GM12878 (cell line): ENCODE measurements at regions not wholly inside any gene's neighbourhood (a gene's known extent, or its start where the extent isn't known, plus 50 kb on each side); places are given as distances from the start of the nearest gene placed in this dataset.

Source experiments
- CBX3 ChIP-seq: fragments of 200-600 bp; sonication (generic); IDR thresholded peaks from 2 replicates; pipeline ENCODE4 v1.6.1; 2016; ENCODE audit warnings: low read depth, borderline replicate concordance
- CBX5 ChIP-seq: sonication (generic); IDR thresholded peaks from 2 replicates; pipeline ENCODE4 v1.6.1; 2016; ENCODE audit warnings: low read depth, moderate library complexity, mild to moderate bottlenecking, inconsistent platforms
- CTCF ChIP-seq, 3 experiments: IDR thresholded peaks in 2 of 3; conservative IDR thresholded peaks in 1 of 3; 2 replicates each; pipeline ENCODE4 v1.5.1; 2011; ENCODE audit warnings: low read depth in 3 of 3, low read length in 3 of 3, mild to moderate bottlenecking in 3 of 3, control low read depth in 2 of 3, moderate library complexity in 2 of 3, inconsistent platforms in 1 of 3, mixed read lengths in 1 of 3; ENCODE audit not compliant: control insufficient read depth in 2 of 3, insufficient read depth in 1 of 3; ENCODE audit errors: extremely low read depth in 1 of 3
- EP300 ChIP-seq, 2 experiments: fragments of 150-350 bp in 1 of 2; IDR thresholded peaks; 2 replicates each; pipeline ENCODE4 v1.6.1; 2011 to 2012; ENCODE audit warnings: low read depth in 2 of 2, low read length in 2 of 2, borderline replicate concordance in 1 of 2, improper control_type of control experiment in 1 of 2, inconsistent platforms in 1 of 2; ENCODE audit not compliant: control insufficient read depth in 1 of 2
- GABPA ChIP-seq: IDR thresholded peaks from 2 replicates; pipeline ENCODE4 v1.6.1; 2014; ENCODE audit warnings: antibody characterized with exemption, low read depth, mild to moderate bottlenecking, inconsistent platforms
- HDAC6 ChIP-seq: fragments of 200-600 bp; sonication (generic); IDR thresholded peaks from one replicate; pipeline ENCODE4 v1.8.0; 2017; ENCODE audit warnings: antibody characterized with exemption; ENCODE audit not compliant: unreplicated experiment
- SIX5 ChIP-seq: IDR thresholded peaks from 2 replicates; pipeline ENCODE4 v1.6.1; 2011; ENCODE audit warnings: mild to moderate bottlenecking, low read depth, low read length, moderate library complexity; ENCODE audit not compliant: severe bottlenecking
- TARDBP ChIP-seq: IDR thresholded peaks from 2 replicates; pipeline ENCODE4 v1.6.1; 2016; ENCODE audit warnings: borderline replicate concordance
- ZNF217 ChIP-seq: fragments of 450-650 bp; IDR thresholded peaks from 2 replicates; pipeline ENCODE4 v1.6.1; 2017; ENCODE audit warnings: antibody characterized with exemption, mild to moderate bottlenecking

GRCh38 chr12:24754690-24755638, 193.9 kb downstream of the BCAT1 start:
- TF ChIP-seq SIX5 (no peak), TARDBP (no peak), ZNF217 (no peak), CBX5 (no peak), CTCF (IDR thresholded peaks at IDR 0.05 in 2 of 3, conservative IDR thresholded peaks at IDR 0.05 in 1 of 3; ENCODE audit: control insufficient read depth in 2 of 3, extremely low read depth in 1 of 3, insufficient read depth in 1 of 3, low read depth in 3 of 3, low read length in 3 of 3) (no peak), HDAC6 (no peak), CBX3 (no peak), EP300 (IDR thresholded peaks at IDR 0.05; ENCODE audit: borderline replicate concordance in 1 of 2, control insufficient read depth in 1 of 2, low read depth in 2 of 2, low read length in 2 of 2) (no peak), GABPA (no peak)
